H1 (cell line): ENCODE measurements at regions not wholly inside any gene's neighbourhood (a gene's known extent, or its start where the extent isn't known, plus 50 kb on each side); places are given as distances from the start of the nearest gene placed in this dataset.

ENCODE experiments used
- ASH2L ChIP-seq: fragments of 200-600, 300-600 bp; sonication (generic); IDR thresholded peaks from one replicate; pipeline ENCODE4 v1.7.1; 2017; ENCODE audit warnings: low read length
- EZH2 ChIP-seq: fragments of 200-600 bp; sonication (generic); IDR thresholded peaks from 2 replicates; pipeline ENCODE4 v1.7.1; 2012; ENCODE audit warnings: low read depth, mild to moderate bottlenecking, moderate library complexity, low read length, inconsistent platforms; ENCODE audit not compliant: severe bottlenecking
- GABPA ChIP-seq: IDR thresholded peaks from 2 replicates; pipeline ENCODE4 v1.6.1; 2011; ENCODE audit warnings: mild to moderate bottlenecking, low read length, moderate library complexity, borderline replicate concordance; ENCODE audit not compliant: insufficient read depth
- TF ChIP-seq, protein P1 (sequence below), 3 experiments: IDR thresholded peaks; 1 replicate in 2 of 3; 2 replicates in 1 of 3; pipeline versions ENCODE4 v1.5.1 to v1.6.1; 2011; ENCODE audit warnings: low read length in 3 of 3, mild to moderate bottlenecking in 3 of 3, inconsistent platforms in 2 of 3, low read depth in 1 of 3, moderate library complexity in 1 of 3; ENCODE audit not compliant: insufficient read depth in 1 of 3; ENCODE audit errors: control extremely low read depth in 1 of 3

DNA sequence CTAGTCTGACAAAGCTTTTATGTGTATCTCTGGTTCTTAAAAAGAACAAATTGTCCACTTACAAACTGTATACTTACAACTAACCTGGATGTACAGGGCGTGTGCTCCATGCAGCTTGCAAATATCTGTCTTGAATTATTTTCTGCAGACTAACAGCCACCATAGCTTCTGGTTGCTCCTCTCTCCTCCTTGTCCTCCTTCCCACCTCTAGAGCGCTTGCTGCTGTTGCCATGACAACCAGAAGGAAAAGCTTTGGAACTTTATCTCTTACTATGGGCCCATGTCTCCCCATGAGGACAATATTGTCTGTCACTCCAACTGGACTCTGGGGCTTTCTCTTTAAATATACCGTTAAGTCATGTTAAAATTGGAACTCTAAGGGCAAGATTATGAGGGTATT, 71.5 kb upstream of the DHX40 start:
- TF ChIP-seq, protein P1, sequence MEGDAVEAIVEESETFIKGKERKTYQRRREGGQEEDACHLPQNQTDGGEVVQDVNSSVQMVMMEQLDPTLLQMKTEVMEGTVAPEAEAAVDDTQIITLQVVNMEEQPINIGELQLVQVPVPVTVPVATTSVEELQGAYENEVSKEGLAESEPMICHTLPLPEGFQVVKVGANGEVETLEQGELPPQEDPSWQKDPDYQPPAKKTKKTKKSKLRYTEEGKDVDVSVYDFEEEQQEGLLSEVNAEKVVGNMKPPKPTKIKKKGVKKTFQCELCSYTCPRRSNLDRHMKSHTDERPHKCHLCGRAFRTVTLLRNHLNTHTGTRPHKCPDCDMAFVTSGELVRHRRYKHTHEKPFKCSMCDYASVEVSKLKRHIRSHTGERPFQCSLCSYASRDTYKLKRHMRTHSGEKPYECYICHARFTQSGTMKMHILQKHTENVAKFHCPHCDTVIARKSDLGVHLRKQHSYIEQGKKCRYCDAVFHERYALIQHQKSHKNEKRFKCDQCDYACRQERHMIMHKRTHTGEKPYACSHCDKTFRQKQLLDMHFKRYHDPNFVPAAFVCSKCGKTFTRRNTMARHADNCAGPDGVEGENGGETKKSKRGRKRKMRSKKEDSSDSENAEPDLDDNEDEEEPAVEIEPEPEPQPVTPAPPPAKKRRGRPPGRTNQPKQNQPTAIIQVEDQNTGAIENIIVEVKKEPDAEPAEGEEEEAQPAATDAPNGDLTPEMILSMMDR (IDR thresholded peaks at IDR 0.05; ENCODE audit: control extremely low read depth in 1 of 3, insufficient read depth in 1 of 3, low read depth in 1 of 3, low read length in 3 of 3), result no peak
- TF ChIP-seq EZH2, result no peak
- no peak for TF ChIP-seq GABPA
- TF ChIP-seq ASH2L, result no peak
